ENCODE measurements at regions not wholly inside any gene's neighbourhood (a gene's known extent, or its start where the extent isn't known, plus 50 kb on each side); places are given as distances from the start of the nearest gene placed in this dataset.

GRCh38 chr3:153295901-153296300 is 133.9 kb downstream of the RAP2B start:
- H3K9me2 ChIP-seq (ENCODE audit: insufficient read depth, low read length) = no peaks in the 10 kb centered on the region
- H3K36me3 ChIP-seq (ENCODE audit: insufficient read depth, low read length) = no peaks in the 10 kb centered on the region
- no peak for DNase-seq (ENCODE audit: low spot score)
- H3K4me2 ChIP-seq (ENCODE audit: low read length) = no peak overlapping the region
- H3K4me1 ChIP-seq (ENCODE audit: insufficient read depth, low read length, poor library complexity, severe bottlenecking) = no peaks in the 10 kb centered on the region
- no peak for TF ChIP-seq EZH2phosphoT487 (IDR thresholded peaks at IDR 0.05; ENCODE audit: borderline replicate concordance, low read depth, low read length)
- TF ChIP-seq, protein P1, sequence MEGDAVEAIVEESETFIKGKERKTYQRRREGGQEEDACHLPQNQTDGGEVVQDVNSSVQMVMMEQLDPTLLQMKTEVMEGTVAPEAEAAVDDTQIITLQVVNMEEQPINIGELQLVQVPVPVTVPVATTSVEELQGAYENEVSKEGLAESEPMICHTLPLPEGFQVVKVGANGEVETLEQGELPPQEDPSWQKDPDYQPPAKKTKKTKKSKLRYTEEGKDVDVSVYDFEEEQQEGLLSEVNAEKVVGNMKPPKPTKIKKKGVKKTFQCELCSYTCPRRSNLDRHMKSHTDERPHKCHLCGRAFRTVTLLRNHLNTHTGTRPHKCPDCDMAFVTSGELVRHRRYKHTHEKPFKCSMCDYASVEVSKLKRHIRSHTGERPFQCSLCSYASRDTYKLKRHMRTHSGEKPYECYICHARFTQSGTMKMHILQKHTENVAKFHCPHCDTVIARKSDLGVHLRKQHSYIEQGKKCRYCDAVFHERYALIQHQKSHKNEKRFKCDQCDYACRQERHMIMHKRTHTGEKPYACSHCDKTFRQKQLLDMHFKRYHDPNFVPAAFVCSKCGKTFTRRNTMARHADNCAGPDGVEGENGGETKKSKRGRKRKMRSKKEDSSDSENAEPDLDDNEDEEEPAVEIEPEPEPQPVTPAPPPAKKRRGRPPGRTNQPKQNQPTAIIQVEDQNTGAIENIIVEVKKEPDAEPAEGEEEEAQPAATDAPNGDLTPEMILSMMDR (conservative IDR thresholded peaks at IDR 0.05; ENCODE audit: low read length) = no peak
- no peak overlapping the region for H3K4me3 ChIP-seq (ENCODE audit: low read depth, low read length, poor library complexity, severe bottlenecking)
- CTCF ChIA-PET (ENCODE audit: unreplicated experiment) = no interaction called here
- no peaks in the 10 kb centered on the region for H4K20me1 ChIP-seq (ENCODE audit: insufficient read depth, low read length)
- POLR2A ChIA-PET = interaction anchor here (0.7 to 1.1 kb wide), 3 partner anchors 33 to 489 kb away, joined by 3 to 4 read pairs (median 3); no protein-coding TSS in a partner anchor
- intact Hi-C loops (cut with micrococcal nuclease; ENCODE audit: unreplicated experiment) = no loop called here
- no TSS peak for BruUV-seq (replicated peaks)
- no peaks in the 10 kb centered on the region for H3K79me2 ChIP-seq (ENCODE audit: insufficient read depth, low read depth, low read length)
- H3K27ac ChIP-seq (ENCODE audit: low read depth, low read length, poor library complexity, severe bottlenecking) = no peak overlapping the region
- no peaks in the 10 kb centered on the region for H3K9me3 ChIP-seq (ENCODE audit: low read length)
- no peak overlapping the region for H2AFZ ChIP-seq (ENCODE audit: low read length)

DNA sequence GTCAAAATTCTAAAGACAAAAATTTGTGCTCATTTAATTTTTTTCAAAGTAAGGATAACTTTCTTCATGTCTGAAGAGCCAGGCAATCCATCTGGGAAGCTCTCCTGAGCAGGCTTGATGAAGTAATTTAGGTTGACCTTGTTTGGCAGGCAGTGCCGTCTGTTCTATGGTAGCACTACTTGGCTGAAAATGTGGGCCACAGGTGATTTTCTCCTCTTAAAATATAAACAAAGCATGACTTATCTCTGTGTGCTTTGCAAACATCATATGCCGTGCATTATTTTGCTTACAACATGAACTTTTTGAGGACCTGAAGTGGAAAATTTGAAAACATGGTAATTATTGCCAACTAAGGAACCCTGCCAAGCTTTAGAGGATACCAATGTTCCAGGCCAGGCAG is 143.2 kb downstream of the RAP2B start:
- no peak for DNase-seq (ENCODE audit: low spot score)
- CTCF ChIA-PET (ENCODE audit: unreplicated experiment) = no interaction called here
- H3K4me3 ChIP-seq (ENCODE audit: low read depth, low read length, poor library complexity, severe bottlenecking) = no peak overlapping the region
- no peaks in the 10 kb centered on the region for H3K9me2 ChIP-seq (ENCODE audit: insufficient read depth, low read length)
- no peaks in the 10 kb centered on the region for H3K4me1 ChIP-seq (ENCODE audit: insufficient read depth, low read length, poor library complexity, severe bottlenecking)
- no peaks in the 10 kb centered on the region for H4K20me1 ChIP-seq (ENCODE audit: insufficient read depth, low read length)
- no peaks in the 10 kb centered on the region for H3K36me3 ChIP-seq (ENCODE audit: insufficient read depth, low read length)
- BruUV-seq (replicated peaks) = no TSS peak
- H3K4me2 ChIP-seq (ENCODE audit: low read length) = no peak overlapping the region
- H3K9me3 ChIP-seq (ENCODE audit: low read length) = no peaks in the 10 kb centered on the region
- POLR2A ChIA-PET = no interaction called here
- TF ChIP-seq, protein P1 (conservative IDR thresholded peaks at IDR 0.05; ENCODE audit: low read length) = no peak
- TF ChIP-seq EZH2phosphoT487 (IDR thresholded peaks at IDR 0.05; ENCODE audit: borderline replicate concordance, low read depth, low read length) = no peak
- no peak overlapping the region for H3K27ac ChIP-seq (ENCODE audit: low read depth, low read length, poor library complexity, severe bottlenecking)
- intact Hi-C loops (cut with micrococcal nuclease; ENCODE audit: unreplicated experiment) = no loop called here
- H3K79me2 ChIP-seq (ENCODE audit: insufficient read depth, low read depth, low read length) = no peaks in the 10 kb centered on the region
- no peak overlapping the region for H2AFZ ChIP-seq (ENCODE audit: low read length)

- TF ChIP-seq, protein P1 (conservative IDR thresholded peaks at IDR 0.05; ENCODE audit: low read length) = no peak
- no peak for TF ChIP-seq EZH2phosphoT487 (IDR thresholded peaks at IDR 0.05; ENCODE audit: borderline replicate concordance, low read depth, low read length)
- H3K9me2 ChIP-seq (ENCODE audit: insufficient read depth, low read length) = no peaks in the 10 kb centered on the region
- no peaks in the 10 kb centered on the region for H3K9me3 ChIP-seq (ENCODE audit: low read length)
- BruUV-seq (replicated peaks) = no TSS peak
- no peaks in the 10 kb centered on the region for H3K36me3 ChIP-seq (ENCODE audit: insufficient read depth, low read length)
- H3K27ac ChIP-seq (ENCODE audit: low read depth, low read length, poor library complexity, severe bottlenecking) = no peak overlapping the region
- DNase-seq (ENCODE audit: low spot score) = no peak
- H3K4me3 ChIP-seq (ENCODE audit: low read depth, low read length, poor library complexity, severe bottlenecking) = no peak overlapping the region
- intact Hi-C loops (cut with micrococcal nuclease; ENCODE audit: unreplicated experiment) = no loop called here
- H3K4me1 ChIP-seq (ENCODE audit: insufficient read depth, low read length, poor library complexity, severe bottlenecking) = no peaks in the 10 kb centered on the region
- ChIA-PET POLR2A (interaction anchor here (0.5 to 0.6 kb wide), 2 partner anchors 18 to 74 kb away, joined by 3 to 5 read pairs; no protein-coding TSS in a partner anchor), CTCF (ENCODE audit: unreplicated experiment) (no interaction called here)
- no peak overlapping the region for H2AFZ ChIP-seq (ENCODE audit: low read length)
- H3K79me2 ChIP-seq (ENCODE audit: insufficient read depth, low read depth, low read length) = no peaks in the 10 kb centered on the region
- H3K4me2 ChIP-seq (ENCODE audit: low read length) = no peak overlapping the region
- H4K20me1 ChIP-seq (ENCODE audit: insufficient read depth, low read length) = no peaks in the 10 kb centered on the region
Observed at GRCh38 chr3:153311541-153311940, 149.5 kb downstream of the RAP2B start.
